ENCODE measurements at regions not wholly inside any gene's neighbourhood (a gene's known extent, or its start where the extent isn't known, plus 50 kb on each side); places are given as distances from the start of the nearest gene placed in this dataset.
"Not testable (repeated sequence)": the region's sequence is repeated elsewhere in the genome, so short reads cannot be mapped to it uniquely, and the experiment has no call there.

GRCh38 chr2:64738026-64738425, 84.3 kb upstream of the SERTAD2 start:
- Histone ChIP-seq H3K9me3 (ENCODE audit: control insufficient read depth, low read length) (no peaks in the 10 kb centered on the region), H3K79me2 (no peaks in the 10 kb centered on the region), H3K27ac (no peak overlapping the region), H3K27me3 (ENCODE audit: control insufficient read depth, insufficient read depth, low read length) (no peaks in the 10 kb centered on the region), H2AFZ (no peak overlapping the region), H3K36me3 (ENCODE audit: control insufficient read depth, insufficient read depth, low read length) (no peaks in the 10 kb centered on the region), H3K4me1 (no peaks in the 10 kb centered on the region), H3K9ac (no peak overlapping the region), H3K4me2 (ENCODE audit: low read length) (no peak overlapping the region), H3K4me3 (ENCODE audit: low read depth, low read length) (no peak overlapping the region)
- TF ChIP-seq CTCF (IDR thresholded peaks at IDR 0.05), result no peak

- Histone ChIP-seq H3K79me2 (no peaks in the 10 kb centered on the region), H3K4me2 (ENCODE audit: low read length) (no peak overlapping the region), H2AFZ (no peak overlapping the region), H3K36me3 (ENCODE audit: control insufficient read depth, insufficient read depth, low read length) (no peaks in the 10 kb centered on the region), H3K4me1 (no peaks in the 10 kb centered on the region), H3K9ac (no peak overlapping the region), H3K4me3 (ENCODE audit: low read depth, low read length) (no peak overlapping the region), H3K27me3 (ENCODE audit: control insufficient read depth, insufficient read depth, low read length) (no peaks in the 10 kb centered on the region), H3K27ac (no peak overlapping the region), H3K9me3 (ENCODE audit: control insufficient read depth, low read length) (no peaks in the 10 kb centered on the region)
- no peak for TF ChIP-seq CTCF (IDR thresholded peaks at IDR 0.05)
These were observed 89.0 kb upstream of the SERTAD2 start for GRCh38 chr2:64742678-64743077.

DNA sequence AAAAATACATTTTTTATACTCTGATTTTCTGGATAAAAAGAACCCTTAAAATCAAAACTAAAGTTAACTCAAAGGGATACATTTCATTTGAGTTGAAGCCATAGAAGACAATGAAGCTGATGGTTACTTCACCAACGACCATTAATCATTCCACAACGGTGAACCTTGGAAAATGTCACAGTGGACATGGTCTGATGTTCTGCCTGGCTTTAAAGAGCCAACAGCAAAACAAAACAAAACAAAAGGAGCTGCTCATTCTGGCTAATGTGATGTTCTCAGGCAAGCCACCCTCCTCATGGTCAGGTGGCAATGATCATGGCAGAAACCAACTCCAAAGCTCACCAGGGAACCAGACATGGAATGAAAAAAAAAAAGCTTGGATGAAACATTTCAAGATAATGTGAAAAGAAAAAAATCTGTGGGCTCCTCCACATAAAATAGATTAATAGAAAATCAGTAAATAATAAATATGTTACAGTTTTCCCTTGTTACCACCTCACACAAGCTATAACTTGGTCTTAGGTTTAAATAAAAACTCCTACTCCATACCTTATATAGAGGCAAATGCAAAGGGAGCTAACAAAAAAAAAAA, 90.1 kb upstream of the SERTAD2 start:
- Histone ChIP-seq H3K79me2 (no peaks in the 10 kb centered on the region), H3K4me1 (no peaks in the 10 kb centered on the region), H3K4me3 (ENCODE audit: low read depth, low read length) (no peak overlapping the region), H3K36me3 (ENCODE audit: control insufficient read depth, insufficient read depth, low read length) (no peaks in the 10 kb centered on the region), H3K4me2 (ENCODE audit: low read length) (no peak overlapping the region), H3K9ac (no peak overlapping the region), H3K9me3 (ENCODE audit: control insufficient read depth, low read length) (no peaks in the 10 kb centered on the region), H3K27ac (no peak overlapping the region), H2AFZ (no peak overlapping the region), H3K27me3 (ENCODE audit: control insufficient read depth, insufficient read depth, low read length) (no peaks in the 10 kb centered on the region)
- TF ChIP-seq CTCF (IDR thresholded peaks at IDR 0.05), result no peak

GRCh38 chr2:64745562-64745961, 91.8 kb upstream of the SERTAD2 start:
- Histone ChIP-seq H3K4me1 (peaks cover 5% of the 10 kb centered on the region), H3K27ac (no peak overlapping the region), H3K9me3 (ENCODE audit: control insufficient read depth, low read length) (no peaks in the 10 kb centered on the region), H3K9ac (no peak overlapping the region), H3K4me3 (ENCODE audit: low read depth, low read length) (no peak overlapping the region), H3K4me2 (ENCODE audit: low read length) (no peak overlapping the region), H3K36me3 (ENCODE audit: control insufficient read depth, insufficient read depth, low read length) (no peaks in the 10 kb centered on the region), H3K27me3 (ENCODE audit: control insufficient read depth, insufficient read depth, low read length) (no peaks in the 10 kb centered on the region), H2AFZ (no peak overlapping the region), H3K79me2 (no peaks in the 10 kb centered on the region)
- TF ChIP-seq CTCF (IDR thresholded peaks at IDR 0.05), result no peak

DNA sequence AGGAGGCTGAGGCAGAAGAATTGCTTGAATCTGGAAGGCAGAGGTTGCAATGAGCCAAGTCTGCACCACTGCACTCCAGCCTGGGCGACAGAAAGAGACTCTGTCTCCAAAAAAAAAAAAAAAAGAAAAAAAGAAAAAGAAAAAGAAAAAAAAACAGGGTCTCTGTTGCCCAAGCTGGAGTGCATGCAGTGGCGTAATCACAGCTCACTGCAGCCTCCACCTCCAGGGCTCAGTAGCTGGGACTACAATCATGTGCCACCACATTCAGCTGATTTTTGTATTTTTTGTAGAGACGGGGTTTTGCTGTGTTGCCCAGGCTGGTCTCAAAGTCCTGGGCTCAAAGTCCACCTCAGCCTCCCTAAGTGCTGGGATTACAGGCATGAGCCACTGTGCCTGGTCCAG, 94.0 kb upstream of the SERTAD2 start:
- H2AFZ ChIP-seq; H3K4me2 ChIP-seq (ENCODE audit: low read length); H3K27me3 ChIP-seq (ENCODE audit: control insufficient read depth, insufficient read depth, low read length); H3K9me3 ChIP-seq (ENCODE audit: control insufficient read depth, low read length); H3K4me1 ChIP-seq; H3K27ac ChIP-seq; H3K79me2 ChIP-seq; H3K9ac ChIP-seq; H3K4me3 ChIP-seq (ENCODE audit: low read depth, low read length); H3K36me3 ChIP-seq (ENCODE audit: control insufficient read depth, insufficient read depth, low read length): not testable (repeated sequence)
